DMS153 treated with DMSO at 0.1 percent for 48 hours (cell line): ENCODE measurements at regions not wholly inside any gene's neighbourhood (a gene's known extent, or its start where the extent isn't known, plus 50 kb on each side); places are given as distances from the start of the nearest gene placed in this dataset.

ENCODE experiments used
- DNase-seq: peaks from one replicate; lab custom pipeline; 2025; ENCODE audit not compliant: unreplicated experiment; lab: John Stamatoyannopoulos, UW

DNA sequence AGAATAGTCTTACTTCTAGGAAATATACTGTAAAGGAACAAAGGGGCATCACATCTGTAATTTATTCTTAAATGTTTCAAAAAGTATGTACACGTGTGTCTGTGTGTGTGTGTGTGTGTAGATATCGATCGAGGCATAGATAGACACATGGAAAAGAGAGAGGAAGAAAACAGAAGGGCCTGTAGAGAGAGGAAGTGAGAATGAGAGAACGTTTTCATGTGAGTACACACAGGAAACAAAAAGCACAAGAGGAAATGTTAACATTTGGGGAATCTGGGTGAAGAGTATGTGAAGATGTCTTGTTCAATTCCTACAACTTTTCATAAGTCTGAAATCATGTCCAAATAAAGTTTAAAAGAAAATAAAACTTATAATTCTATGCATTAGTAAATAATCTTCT lies 286.5 kb upstream of the SORCS1 start:
- DNase-seq, result no peak

DNA sequence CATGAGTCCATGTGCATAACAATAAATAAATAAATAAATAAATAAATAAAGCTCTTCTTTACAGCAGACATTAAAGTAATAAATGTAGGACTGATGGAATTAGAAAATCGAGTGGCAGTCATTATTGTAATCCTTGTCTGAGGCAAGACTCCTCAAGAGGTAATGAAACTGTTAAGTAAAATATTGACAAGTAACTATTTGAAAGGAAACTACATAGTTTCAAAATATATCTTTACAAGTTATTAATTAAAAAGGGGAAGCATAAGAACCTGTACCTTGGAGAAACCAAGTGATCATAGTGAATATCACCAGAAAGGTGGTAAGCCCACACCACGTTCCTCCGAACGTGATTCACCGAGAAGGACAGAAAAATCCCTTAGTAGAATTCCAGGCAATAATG lies 285.6 kb upstream of the SORCS1 start:
- DNase-seq, result no peak

DNA sequence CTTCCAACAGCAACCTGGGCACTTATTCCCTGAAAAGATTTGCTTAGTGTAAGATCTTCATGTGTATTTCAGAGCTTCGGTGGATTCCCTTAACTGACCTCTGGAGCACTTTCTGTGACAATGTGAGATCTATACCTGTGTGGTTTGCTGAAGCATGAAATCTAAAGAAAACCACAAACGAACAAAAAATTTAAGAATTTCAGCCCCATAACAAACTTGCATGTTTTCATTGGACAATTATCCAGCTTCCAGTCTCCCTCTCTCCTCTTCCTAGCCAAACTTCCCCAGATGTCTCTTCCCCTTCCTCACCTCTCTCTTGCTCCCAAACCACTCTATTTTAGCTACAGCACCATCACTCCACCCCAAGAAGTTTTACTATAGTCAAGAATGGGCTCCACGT lies 279.9 kb upstream of the SORCS1 start:
- no peak for DNase-seq

DNA sequence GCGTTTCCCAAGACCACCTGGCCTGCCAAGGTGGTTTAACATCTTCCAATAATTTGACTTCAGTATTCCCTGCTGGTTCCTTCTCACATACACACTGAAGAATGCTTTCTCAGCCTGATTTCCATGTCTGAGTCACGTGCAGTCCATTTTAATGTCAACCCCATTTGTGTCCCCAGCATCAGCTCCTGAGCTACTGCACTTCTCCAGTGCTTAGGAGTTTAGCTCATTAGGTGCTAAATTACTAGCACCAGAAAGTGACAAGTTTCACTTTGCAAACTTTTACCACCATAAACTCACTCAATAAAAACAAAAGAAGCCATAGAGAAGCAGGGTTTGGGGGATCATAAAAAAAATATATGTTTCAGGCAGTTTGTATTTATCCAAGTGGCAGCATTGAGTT lies 279.3 kb upstream of the SORCS1 start:
- DNase-seq, result no peak

DNA sequence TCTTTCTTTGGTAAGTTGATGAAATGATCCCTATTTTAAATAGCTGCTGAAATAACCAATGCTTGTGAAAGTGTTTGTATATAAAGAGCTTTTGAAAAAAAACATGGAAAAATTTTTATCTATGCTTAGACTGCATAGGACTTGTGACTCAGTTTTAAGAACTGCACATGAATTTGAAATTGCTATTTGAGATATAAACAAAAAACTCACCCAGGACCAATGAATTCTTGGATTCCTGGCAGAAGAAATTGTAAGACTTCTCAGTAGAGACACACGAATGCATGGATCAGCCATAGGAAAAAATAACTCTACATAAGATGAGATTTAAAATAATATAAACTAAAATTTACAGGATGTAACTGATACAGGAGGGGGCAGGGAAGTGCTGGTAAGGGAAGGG lies 278.8 kb upstream of the SORCS1 start:
- DNase-seq, result no peak

DNA sequence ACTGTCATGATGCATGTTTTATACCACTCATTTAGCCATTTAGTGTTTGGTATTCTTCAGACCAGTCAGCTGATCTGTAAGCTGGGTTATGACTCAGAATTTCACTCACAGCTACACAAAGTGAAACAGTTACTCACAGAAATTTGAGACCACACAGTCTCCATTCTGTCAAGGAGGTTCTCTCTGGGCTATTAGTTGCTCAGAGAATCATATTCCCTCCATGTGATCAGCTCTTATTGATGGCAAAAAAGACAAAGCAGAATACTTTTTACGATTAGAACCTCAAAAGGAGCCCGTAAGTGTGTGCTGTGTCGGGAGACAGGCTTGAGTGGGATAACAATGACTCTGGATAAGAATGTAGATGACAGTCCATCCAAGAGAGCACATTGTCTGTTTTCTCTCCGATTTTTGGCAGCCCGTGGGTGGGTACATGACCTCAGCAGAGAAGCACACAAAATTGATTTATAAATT lies 277.6 kb upstream of the SORCS1 start:
- DNase-seq, result no peak

DNA sequence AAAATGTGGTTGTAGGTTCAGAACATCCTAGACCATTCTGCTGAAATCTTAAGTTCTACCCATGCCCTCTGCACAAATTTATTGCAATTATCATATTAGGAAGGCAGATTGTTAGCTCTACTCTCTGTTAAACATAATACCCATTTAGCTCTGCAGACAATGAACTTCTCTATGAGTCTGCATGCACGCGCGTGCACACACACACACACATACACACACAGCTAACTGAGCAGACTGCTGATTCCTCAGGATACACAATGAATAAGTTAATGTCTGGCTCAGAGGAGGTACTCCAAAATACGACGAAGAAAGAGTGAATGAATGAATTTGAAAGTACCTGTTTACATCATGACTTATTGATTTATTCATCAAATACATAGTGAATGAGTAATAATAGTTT lies 276.2 kb upstream of the SORCS1 start:
- DNase-seq, result no peak

- DNase-seq, result no peak
Measured at GRCh38 chr10:107437921-107438320, 273.4 kb upstream of the SORCS1 start.

- DNase-seq, result no peak
Measured at GRCh38 chr10:107436568-107436967, 272.1 kb upstream of the SORCS1 start.

DNA sequence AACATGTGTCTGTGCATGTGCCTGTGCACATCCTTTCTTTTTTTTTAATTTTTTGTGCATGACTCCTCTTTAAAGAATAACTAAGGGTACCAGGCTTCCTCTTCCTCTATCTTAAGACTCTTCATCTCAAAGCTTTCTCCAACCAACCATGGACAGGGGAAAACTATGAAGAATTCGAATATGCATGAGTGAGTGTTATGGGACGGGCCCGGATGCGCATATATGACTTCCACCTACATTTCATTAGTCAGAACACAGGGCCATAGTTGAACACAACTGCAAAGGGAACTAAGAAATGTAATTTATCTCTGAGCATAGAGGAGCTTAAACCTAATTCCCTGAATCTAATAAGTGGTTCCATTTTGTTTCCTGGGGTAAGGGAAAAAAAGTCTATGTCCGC lies 270.3 kb upstream of the SORCS1 start:
- no peak for DNase-seq

- no peak for DNase-seq
Measured at GRCh38 chr10:107434201-107434600, 269.7 kb upstream of the SORCS1 start.

DNA sequence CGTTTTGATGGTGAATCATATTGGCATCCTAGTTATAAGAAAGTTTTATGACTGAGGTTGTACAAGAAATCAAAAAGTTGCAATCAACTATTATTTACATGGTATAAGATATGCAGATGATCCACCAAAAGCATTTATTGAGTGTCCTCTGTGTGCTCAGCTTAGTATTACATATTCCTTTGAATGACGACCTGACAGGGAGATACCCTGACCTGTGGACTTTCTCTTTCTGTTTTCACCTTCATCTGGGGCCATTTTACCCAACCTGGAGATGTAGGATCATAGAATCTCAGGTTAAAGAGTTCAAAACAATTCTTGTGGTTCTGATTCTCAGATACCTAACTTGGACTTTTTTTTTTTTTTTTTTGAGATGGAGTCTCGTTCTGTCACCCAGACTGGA lies 269.1 kb upstream of the SORCS1 start:
- no peak for DNase-seq

DNA sequence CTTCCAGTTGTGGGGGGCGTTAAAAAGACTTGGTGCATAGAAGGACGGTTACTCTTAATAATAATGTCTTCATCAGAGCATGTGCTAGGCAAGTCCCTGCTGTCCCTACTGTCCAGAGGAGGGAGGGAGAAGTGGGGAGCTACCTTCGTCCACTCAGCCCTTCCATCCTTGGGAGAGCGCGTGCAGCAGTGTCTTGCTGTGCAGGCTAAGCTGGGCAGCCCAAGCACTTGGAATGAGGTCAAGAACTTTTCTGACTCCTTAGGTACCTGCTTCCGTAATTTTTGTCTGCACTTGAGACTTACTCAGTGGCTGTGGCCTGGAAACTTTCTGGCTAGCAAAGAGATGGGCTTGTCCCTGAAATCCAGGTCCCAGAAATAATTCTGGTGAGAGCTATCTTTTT lies 265.9 kb upstream of the SORCS1 start:
- no peak for DNase-seq

DNA sequence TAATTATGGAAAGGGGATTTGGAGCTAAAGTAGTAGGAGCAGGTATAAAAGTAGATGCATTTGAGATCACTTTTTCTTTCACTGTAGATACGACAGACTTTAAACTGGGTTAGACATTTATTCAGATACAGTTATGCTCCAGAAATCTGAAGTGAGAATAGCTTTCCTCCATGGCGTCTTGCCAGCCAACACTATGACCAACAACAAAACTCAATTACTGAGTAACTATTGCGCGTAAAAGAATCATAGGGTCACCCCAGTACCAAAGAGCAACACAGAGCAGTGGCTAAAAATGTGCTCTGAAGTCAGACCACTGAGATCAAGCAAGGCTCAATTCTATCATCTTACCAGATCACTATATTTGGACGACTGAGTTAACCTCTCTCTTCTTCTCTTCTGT lies 262.5 kb upstream of the SORCS1 start:
- no peak for DNase-seq

DNA sequence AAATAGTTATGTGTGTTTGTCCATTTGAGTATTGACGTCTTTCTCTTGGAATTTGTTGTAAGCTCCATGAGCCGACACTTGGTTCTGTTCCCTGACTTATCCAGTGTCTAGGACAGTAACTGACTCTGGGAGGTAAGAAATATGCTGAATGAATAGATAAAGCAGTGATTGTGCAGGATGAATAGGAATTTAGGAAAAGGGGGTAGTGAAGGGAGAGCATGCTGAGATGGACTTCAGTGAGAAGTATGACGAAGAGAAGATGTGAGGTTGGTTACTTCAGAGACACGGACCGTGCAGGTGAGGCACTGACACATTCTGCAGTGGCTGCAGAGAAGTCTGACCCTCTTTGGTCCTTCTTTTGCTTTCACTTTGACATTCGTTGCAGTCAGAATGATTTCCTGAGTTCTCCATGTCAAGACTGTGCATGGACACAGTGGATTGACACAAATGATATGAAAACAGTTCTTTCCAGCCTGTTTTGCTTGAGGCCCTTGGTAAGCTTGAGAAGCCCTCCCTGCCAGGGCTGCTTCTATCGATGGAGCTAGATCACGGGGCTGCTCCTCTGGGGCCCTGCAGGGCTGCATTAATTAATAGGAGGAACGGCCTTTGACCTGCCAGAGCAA lies 261.5 kb upstream of the SORCS1 start:
- DNase-seq, result no peak

GRCh38 chr10:107424628-107425027 lies 260.1 kb upstream of the SORCS1 start:
- DNase-seq, result no peak

DNA sequence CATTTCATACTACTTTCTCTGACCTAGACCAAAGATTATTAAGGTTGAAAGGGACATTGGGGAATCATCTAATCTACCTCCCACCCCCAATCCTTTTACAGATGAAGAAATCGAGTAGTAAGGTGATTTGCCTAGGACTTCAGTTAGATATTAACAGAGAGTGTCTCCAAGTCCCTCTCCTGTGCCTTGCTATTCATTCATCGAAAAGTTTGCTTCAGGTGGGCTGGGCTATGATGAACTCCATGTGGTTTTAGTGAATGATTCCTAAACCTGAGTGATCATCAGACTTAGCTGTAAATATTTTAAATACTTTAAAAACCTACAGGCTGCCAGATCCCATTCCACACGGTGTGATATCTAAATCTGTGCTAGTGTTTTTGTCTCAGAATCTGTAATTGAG lies 259.4 kb upstream of the SORCS1 start:
- no peak for DNase-seq

DNA sequence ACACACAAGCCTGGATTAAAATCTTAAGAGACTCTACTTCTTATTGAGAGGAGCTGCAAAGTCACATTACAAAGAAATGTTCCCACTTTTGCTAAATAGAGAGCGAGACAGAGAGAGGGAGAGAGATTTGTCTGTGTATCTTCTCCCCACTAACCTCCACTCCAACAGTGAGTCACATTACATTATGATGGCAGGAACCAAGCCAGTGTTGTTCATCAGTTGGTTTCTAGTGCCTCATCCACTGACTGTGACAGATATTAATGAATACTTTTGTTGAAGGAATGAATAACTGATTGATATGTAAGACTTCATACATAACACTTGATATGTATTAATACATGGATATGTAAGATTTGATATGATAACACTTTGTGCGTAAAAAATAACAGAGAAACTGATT lies 258.2 kb upstream of the SORCS1 start:
- DNase-seq, result no peak

DNA sequence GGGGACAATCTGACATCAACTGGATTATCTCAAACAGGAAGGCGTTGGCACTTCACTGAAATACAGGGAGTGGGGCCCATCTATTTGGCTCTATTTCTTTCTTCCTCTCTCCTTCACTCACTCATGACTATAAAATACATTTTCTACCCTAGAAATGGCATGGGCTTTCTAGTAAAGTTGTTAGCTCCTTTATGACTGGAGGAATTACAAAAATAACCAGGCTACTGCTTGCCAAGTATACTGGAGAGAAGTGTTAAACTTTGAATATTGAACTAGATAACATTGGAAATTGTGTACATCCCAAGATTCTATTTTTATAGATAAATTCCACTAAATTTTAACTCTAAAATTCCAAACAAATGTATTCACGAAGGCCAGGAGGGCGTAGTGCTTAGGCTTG lies 255.7 kb upstream of the SORCS1 start:
- no peak for DNase-seq

DNA sequence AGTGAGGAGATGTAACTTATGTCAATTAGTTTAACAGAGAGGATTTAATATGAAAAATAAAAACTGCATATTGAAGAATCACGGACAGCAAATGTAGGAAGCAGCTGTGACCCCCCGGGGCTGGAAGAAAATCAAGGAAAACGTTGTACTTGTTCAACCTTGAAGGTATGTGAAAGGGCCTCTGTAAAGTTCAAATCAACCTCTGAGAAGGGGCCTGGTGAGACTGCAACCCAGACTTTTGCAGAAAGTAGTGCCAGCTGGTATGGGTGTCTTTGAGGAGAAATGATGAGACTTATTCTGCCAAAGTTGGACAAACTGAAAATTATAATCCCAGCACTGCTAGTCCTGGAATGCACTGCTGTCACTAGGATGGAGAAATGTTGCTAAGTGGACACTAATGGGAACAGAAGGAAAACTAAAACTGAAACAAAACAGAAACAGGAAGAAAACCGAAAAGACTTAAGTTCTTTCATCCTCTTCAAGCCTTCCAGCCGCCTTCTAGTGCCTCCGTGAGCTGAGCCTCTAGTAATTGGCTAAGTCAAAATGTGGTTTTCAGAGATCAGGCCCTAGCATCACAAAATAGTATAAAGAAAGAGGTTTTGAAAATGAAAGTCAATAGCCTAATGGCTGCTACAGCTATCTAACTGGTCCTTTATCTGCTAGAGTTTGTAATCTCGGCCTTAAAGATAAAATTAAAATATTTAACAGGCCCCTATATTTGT lies 253.7 kb upstream of the SORCS1 start:
- no peak for DNase-seq

DNA sequence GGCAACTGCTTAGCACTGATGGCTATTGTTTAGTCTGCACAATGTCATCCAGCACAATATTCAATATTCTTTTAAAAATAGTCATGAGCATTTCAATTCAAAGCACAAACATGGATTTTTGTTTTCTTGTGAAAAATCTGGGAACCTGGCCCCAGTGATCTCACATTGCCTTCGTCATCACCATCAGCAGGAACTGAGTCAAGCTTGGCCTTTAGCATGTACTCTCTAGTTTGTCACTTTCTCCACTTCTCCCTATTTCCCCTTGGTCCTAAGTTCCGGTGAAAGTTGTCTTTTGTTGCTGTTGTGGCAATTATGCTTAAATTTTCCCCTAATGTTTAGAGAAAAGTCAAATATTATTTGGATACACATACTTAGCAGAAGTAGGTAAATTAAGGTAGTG lies 252.9 kb upstream of the SORCS1 start:
- no peak for DNase-seq

- no peak for DNase-seq
Measured at GRCh38 chr10:107415446-107415845, 250.9 kb upstream of the SORCS1 start.

DNA sequence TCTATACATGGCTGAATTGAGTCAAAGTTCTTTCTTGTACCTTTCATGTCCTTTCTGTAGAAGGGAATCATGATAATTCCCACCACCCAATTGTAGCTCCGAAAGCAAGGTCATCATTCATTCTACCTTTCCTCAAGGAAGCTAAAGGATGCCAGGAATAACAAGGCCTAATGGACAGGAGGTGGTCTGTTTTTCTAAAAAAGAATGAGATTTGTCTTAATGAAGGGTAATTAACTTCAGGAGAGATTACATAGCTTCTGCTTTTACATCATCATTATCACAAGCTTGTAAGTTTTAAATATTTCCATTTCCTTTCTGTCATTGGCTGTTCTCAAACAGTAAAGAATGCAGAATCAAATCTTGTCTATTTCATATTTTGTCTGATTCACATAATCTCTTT lies 249.5 kb upstream of the SORCS1 start:
- no peak for DNase-seq
